ENCODE measurements at regions not wholly inside any gene's neighbourhood (a gene's known extent, or its start where the extent isn't known, plus 50 kb on each side); places are given as distances from the start of the nearest gene placed in this dataset.

DNA sequence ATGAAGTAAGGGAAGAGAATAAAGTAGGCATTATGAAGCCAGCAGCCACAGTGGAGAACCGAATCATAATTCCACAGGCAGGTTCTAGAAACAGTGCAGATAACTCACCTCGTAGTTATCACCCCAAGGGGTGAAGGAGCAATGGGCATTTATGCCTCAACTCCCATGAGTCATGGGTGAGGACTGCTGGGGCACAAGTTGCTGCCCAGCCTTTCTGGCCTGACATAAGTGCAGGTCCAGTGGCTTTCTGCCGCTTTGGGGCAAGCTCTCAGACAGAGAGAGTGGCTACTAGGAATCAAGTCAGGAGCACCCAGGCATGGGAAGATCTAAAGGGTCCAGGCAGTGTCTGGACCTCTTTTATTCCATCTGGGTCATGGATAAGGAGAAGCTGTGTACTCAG is 149.8 kb downstream of the SUCLG1 start:
- TF ChIP-seq, protein P1, sequence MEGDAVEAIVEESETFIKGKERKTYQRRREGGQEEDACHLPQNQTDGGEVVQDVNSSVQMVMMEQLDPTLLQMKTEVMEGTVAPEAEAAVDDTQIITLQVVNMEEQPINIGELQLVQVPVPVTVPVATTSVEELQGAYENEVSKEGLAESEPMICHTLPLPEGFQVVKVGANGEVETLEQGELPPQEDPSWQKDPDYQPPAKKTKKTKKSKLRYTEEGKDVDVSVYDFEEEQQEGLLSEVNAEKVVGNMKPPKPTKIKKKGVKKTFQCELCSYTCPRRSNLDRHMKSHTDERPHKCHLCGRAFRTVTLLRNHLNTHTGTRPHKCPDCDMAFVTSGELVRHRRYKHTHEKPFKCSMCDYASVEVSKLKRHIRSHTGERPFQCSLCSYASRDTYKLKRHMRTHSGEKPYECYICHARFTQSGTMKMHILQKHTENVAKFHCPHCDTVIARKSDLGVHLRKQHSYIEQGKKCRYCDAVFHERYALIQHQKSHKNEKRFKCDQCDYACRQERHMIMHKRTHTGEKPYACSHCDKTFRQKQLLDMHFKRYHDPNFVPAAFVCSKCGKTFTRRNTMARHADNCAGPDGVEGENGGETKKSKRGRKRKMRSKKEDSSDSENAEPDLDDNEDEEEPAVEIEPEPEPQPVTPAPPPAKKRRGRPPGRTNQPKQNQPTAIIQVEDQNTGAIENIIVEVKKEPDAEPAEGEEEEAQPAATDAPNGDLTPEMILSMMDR (IDR thresholded peaks at IDR 0.05; ENCODE audit: low read depth, low read length, poor library complexity, severe bottlenecking): no peak
- no peak for TF ChIP-seq EZH2phosphoT487 (IDR thresholded peaks at IDR 0.05; ENCODE audit: borderline replicate concordance, low read length)

Data from DOHH2 (cell line).